ENCODE measurements at regions not wholly inside any gene's neighbourhood (a gene's known extent, or its start where the extent isn't known, plus 50 kb on each side); places are given as distances from the start of the nearest gene placed in this dataset.

DNA sequence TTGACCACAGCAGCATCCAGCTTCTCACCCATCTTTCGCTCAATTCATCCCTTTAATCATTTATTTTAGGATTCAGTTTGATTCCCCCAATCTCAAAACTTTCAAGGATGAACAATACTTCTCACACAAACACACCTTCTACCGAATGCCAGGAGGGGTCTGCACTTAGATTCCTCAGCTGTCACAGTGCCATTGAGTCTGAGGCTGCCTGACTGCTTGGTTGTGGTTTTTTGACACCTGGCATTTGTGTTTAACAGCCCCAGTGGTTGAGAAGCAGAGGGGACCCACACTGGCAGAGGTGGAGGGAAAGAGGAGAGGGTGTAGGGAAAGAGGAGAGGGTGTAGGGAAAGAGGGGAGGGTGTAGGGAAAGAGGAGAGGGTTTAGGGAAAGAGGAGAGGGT, 54.9 kb downstream of the PALM2AKAP2 start:
- ChIA-PET CTCF (no interaction called here), POLR2A (no interaction called here)

DNA sequence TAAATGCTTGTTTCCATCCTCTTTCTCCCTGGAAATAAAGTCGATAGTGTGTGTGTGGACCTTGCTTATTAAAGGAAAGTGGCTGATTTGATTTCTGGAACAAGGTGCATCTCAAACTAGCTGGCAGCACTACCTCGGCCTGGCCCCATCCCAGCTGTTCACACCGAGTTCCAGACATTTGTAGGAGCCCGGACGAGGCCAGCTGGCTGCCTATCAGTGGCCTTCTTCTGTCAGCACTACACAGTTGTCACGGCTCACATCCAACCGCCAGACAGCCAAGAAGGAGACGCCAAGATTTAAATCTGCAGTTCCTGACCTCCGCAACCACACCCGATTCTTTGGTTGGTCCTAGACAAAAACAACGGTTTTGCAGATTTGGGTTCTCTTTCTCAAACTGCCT, 63.6 kb downstream of the PALM2AKAP2 start:
- Mint-ChIP-seq H3K4me1 (no peaks in the 10 kb centered on the region), H3K27ac (no peak overlapping the region), H3K4me3 (no peak overlapping the region), H3K9me3 (peaks cover 7% of the 10 kb centered on the region; the same call in 1 of the 2 replicates), H3K27me3 (ENCODE audit: low read depth) (no peaks in the 10 kb centered on the region), H3K36me3 (no peaks in the 10 kb centered on the region)
- ATAC-seq (no peak), DNase-seq (ENCODE audit: low spot score) (no peak)
- ChIA-PET POLR2A (no interaction called here), CTCF (interaction anchor here (0.7 to 1.1 kb wide), 2 partner anchors 19 to 313 kb away, joined by 3 to 5 read pairs; no protein-coding TSS in a partner anchor)
- TF ChIP-seq ZNF416 (CRISPR knock-in tag; IDR thresholded peaks at IDR 0.05) (no peak), TEAD4 (CRISPR knock-in tag; IDR thresholded peaks at IDR 0.05) (no peak), JAZF1 (CRISPR knock-in tag; IDR thresholded peaks at IDR 0.05) (no peak), KAT7 (CRISPR knock-in tag; IDR thresholded peaks at IDR 0.05; ENCODE audit: borderline replicate concordance) (no peak), ZNF317 (CRISPR knock-in tag; IDR thresholded peaks at IDR 0.05; ENCODE audit: borderline replicate concordance, low read depth) (no peak)

More for the DNA sequence above, 54.9 kb downstream of the PALM2AKAP2 start:
- no peak for ATAC-seq
- Mint-ChIP-seq H3K27me3 (ENCODE audit: low read depth) (no peaks in the 10 kb centered on the region), H3K36me3 (peaks cover 12% of the 10 kb centered on the region), H3K4me1 (no peaks in the 10 kb centered on the region), H3K27ac (no peak overlapping the region), H3K9me3 (peaks cover 28% of the 10 kb centered on the region), H3K4me3 (no peak overlapping the region)
- no peak for DNase-seq (ENCODE audit: low spot score)
- TF ChIP-seq, protein P1, sequence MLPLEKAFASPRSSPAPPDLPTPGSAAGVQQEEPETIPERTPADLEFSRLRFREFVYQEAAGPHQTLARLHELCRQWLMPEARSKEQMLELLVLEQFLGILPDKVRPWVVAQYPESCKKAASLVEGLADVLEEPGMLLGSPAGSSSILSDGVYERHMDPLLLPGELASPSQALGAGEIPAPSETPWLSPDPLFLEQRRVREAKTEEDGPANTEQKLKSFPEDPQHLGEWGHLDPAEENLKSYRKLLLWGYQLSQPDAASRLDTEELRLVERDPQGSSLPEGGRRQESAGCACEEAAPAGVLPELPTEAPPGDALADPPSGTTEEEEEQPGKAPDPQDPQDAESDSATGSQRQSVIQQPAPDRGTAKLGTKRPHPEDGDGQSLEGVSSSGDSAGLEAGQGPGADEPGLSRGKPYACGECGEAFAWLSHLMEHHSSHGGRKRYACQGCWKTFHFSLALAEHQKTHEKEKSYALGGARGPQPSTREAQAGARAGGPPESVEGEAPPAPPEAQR (CRISPR knock-in tag; IDR thresholded peaks at IDR 0.05): no peak
- TF ChIP-seq SMAD3 (CRISPR knock-in tag; IDR thresholded peaks at IDR 0.05; ENCODE audit: borderline replicate concordance) (no peak), CBFB (CRISPR knock-in tag; IDR thresholded peaks at IDR 0.05; ENCODE audit: low read depth) (no peak), ZNF219 (CRISPR knock-in tag; IDR thresholded peaks at IDR 0.05; ENCODE audit: borderline replicate concordance) (no peak), TP53 (CRISPR knock-in tag; IDR thresholded peaks at IDR 0.05) (no peak)

DNA sequence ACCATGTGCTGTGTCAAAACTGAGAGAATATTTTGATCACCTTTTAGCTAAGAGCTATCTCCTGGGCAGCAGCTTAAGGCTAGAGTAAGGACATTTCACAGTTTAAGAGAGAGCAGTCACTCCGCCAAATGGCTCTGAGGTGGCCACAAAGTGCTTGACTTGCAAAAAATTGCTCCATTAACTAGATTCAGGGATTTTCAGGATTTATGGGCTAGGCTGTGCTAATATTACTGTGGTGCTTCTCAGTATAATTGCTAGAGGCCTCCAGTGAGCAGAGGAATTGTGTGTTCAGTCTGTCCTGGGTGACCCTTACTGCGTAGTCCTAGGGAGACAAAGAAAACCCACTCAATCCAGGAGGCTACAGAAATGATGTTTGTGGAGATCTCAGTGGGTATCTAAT, 65.2 kb downstream of the PALM2AKAP2 start:
- no peak for ATAC-seq
- peaks cover 6% of the 10 kb centered on the region for H3K4me1 Mint-ChIP-seq
- POLR2A ChIA-PET: no interaction called here

DNA sequence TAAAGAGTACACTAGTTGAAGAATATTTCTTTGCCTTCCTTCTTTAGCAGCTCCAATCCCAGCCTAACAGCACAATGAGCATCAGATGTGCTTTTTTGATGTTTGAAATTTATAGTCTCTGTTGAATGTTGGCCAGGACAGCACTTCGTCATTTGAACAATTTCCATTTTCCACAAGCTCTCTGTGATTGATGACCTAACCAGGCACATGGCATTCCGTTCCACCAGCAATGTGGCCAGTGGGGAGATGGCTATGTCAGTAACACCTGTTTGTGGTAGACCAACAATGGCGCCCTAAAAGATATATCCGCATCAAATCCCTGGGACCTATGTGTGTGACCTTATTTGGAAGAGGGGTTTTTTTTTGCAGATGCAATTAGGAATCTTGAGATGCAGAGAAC, 66.8 kb downstream of the PALM2AKAP2 start:
- no peak for ATAC-seq
- no peak overlapping the region for H3K4me3 Mint-ChIP-seq
- ChIA-PET CTCF (no interaction called here), POLR2A (no interaction called here)
- peaks cover 8% of the 10 kb centered on the region; the same call in 1 of the 2 replicates for H3K9me3 Mint-ChIP-seq
- no peak overlapping the region for H3K27ac Mint-ChIP-seq
- peaks cover 6% of the 10 kb centered on the region for H3K4me1 Mint-ChIP-seq
- no peak for DNase-seq (ENCODE audit: low spot score)
- no peaks in the 10 kb centered on the region for H3K36me3 Mint-ChIP-seq
- H3K27me3 Mint-ChIP-seq (ENCODE audit: low read depth): no peaks in the 10 kb centered on the region
- TF ChIP-seq PRDM15 (CRISPR knock-in tag; IDR thresholded peaks at IDR 0.05) (no peak), RORB (CRISPR knock-in tag; IDR thresholded peaks at IDR 0.05) (no peak), ELF4 (CRISPR knock-in tag; IDR thresholded peaks at IDR 0.05; ENCODE audit: low read depth) (no peak)

More for the DNA sequence above, 65.2 kb downstream of the PALM2AKAP2 start:
- no peak overlapping the region for H3K4me3 Mint-ChIP-seq
- H3K27me3 Mint-ChIP-seq (ENCODE audit: low read depth): no peaks in the 10 kb centered on the region
- no peak for DNase-seq (ENCODE audit: low spot score)
- no peaks in the 10 kb centered on the region for H3K36me3 Mint-ChIP-seq
- H3K27ac Mint-ChIP-seq: no peak overlapping the region
- CTCF ChIA-PET: no interaction called here
- TF ChIP-seq ZNF263 (CRISPR knock-in tag; IDR thresholded peaks at IDR 0.05; ENCODE audit: low read depth) (no peak), CREB1 (CRISPR knock-in tag; IDR thresholded peaks at IDR 0.05) (no peak), ELF4 (CRISPR knock-in tag; IDR thresholded peaks at IDR 0.05; ENCODE audit: low read depth) (no peak), NR1H2 (CRISPR knock-in tag; IDR thresholded peaks at IDR 0.05) (no peak), FOXP4 (CRISPR knock-in tag; IDR thresholded peaks at IDR 0.05) (no peak), ZNF138 (CRISPR knock-in tag; conservative IDR thresholded peaks at IDR 0.05) (no peak), SMAD4 (CRISPR knock-in tag; IDR thresholded peaks at IDR 0.05) (no peak), ZNF219 (CRISPR knock-in tag; IDR thresholded peaks at IDR 0.05; ENCODE audit: borderline replicate concordance) (no peak), ZNF671 (CRISPR knock-in tag; IDR thresholded peaks at IDR 0.05) (no peak), IRF2 (CRISPR knock-in tag; IDR thresholded peaks at IDR 0.05; ENCODE audit: borderline replicate concordance, low read depth) (no peak), ZBTB21 (CRISPR knock-in tag; IDR thresholded peaks at IDR 0.05; ENCODE audit: borderline replicate concordance) (no peak)
- peaks cover 4% of the 10 kb centered on the region; the same call in 1 of the 2 replicates for H3K9me3 Mint-ChIP-seq

Data from WTC11 (cell line).